ENCODE measurements at regions not wholly inside any gene's neighbourhood (a gene's known extent, or its start where the extent isn't known, plus 50 kb on each side); places are given as distances from the start of the nearest gene placed in this dataset.

DNA sequence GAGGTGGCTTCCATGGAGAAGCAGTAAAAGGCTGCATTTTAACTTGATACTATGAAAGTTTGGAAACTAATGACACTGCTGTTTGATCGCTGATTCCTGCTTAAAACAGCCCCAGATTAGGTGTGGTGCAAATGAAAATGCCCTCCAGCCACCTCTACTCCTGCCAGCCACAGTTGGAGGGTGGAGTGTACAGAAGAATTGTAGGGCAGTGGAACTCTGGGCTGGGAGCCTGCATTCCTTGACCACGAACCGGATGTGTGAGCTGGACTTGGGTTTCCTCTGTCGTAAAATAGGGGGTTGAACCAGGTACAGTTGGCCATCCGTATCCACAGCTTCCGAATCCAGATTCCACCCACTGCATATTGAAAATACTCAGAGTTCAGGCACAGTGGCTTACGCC is 84.6 kb upstream of the RFX8 start:
- TF ChIP-seq CTCF (IDR thresholded peaks at IDR 0.05; ENCODE audit: extremely low read depth in 1 of 2, insufficient read depth in 1 of 2, low read depth in 1 of 2, low read length in 2 of 2) (no peak), POLR2A (IDR thresholded peaks at IDR 0.05; ENCODE audit: low read depth, low read length) (no peak), MYC (IDR thresholded peaks at IDR 0.05; ENCODE audit: low read depth, low read length) (no peak), JUN (IDR thresholded peaks at IDR 0.05; ENCODE audit: borderline replicate concordance, insufficient read depth, insufficient read length, low read depth) (peak; percentile 18), EZH2 (IDR thresholded peaks at IDR 0.05; ENCODE audit: borderline replicate concordance, low read depth, low read length, severe bottlenecking) (no peak)
- TF ChIP-seq, protein P1, sequence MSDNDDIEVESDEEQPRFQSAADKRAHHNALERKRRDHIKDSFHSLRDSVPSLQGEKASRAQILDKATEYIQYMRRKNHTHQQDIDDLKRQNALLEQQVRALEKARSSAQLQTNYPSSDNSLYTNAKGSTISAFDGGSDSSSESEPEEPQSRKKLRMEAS (IDR thresholded peaks at IDR 0.05; ENCODE audit: insufficient read depth, insufficient read length), result no peak
